Ishikawa (cell line): ENCODE measurements at regions not wholly inside any gene's neighbourhood (a gene's known extent, or its start where the extent isn't known, plus 50 kb on each side); places are given as distances from the start of the nearest gene placed in this dataset.

Experiments
- CEBPB ChIP-seq: IDR thresholded peaks from 2 replicates; pipeline ENCODE4 v1.6.1; 2012
- CREB1 ChIP-seq: IDR thresholded peaks from 2 replicates; pipeline ENCODE4 v1.6.1; 2012; ENCODE audit warnings: low read depth
- EP300 ChIP-seq: IDR thresholded peaks from 2 replicates; pipeline ENCODE4 v1.6.1; 2012; ENCODE audit warnings: borderline replicate concordance
- TF ChIP-seq, protein P1 (sequence below): IDR thresholded peaks from 2 replicates; pipeline ENCODE4 v1.6.1; 2012; ENCODE audit warnings: low read depth, mild to moderate bottlenecking

DNA sequence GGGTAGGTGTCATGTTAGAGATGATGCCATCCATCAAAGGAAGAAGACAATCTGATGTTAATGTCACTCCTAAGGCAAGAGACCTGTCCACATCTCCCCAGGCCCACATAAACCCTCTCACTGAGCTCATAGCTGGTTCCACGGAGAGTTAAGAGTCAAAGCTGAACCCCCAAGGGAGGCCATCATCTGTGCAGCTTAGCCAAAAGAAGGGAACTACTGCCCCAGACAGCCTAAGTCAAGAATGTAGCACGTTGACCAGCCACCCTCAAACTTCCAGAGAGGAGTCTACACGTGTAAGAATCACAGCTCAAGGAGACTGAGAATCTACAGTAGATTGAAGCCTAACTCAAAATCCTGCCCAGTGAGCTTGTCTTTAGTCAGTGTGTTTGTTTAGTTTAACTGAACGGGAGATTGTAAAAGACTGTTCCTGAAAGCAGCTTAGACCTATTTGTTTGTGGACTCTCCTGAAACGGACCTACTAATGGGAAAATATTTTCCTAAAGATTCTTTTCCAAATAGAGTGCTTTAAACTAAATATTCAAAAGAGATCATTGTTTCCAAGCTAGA is 192.7 kb upstream of the NFE2L3 start:
- TF ChIP-seq CEBPB = no peak
- no peak for TF ChIP-seq CREB1
- TF ChIP-seq, protein P1, sequence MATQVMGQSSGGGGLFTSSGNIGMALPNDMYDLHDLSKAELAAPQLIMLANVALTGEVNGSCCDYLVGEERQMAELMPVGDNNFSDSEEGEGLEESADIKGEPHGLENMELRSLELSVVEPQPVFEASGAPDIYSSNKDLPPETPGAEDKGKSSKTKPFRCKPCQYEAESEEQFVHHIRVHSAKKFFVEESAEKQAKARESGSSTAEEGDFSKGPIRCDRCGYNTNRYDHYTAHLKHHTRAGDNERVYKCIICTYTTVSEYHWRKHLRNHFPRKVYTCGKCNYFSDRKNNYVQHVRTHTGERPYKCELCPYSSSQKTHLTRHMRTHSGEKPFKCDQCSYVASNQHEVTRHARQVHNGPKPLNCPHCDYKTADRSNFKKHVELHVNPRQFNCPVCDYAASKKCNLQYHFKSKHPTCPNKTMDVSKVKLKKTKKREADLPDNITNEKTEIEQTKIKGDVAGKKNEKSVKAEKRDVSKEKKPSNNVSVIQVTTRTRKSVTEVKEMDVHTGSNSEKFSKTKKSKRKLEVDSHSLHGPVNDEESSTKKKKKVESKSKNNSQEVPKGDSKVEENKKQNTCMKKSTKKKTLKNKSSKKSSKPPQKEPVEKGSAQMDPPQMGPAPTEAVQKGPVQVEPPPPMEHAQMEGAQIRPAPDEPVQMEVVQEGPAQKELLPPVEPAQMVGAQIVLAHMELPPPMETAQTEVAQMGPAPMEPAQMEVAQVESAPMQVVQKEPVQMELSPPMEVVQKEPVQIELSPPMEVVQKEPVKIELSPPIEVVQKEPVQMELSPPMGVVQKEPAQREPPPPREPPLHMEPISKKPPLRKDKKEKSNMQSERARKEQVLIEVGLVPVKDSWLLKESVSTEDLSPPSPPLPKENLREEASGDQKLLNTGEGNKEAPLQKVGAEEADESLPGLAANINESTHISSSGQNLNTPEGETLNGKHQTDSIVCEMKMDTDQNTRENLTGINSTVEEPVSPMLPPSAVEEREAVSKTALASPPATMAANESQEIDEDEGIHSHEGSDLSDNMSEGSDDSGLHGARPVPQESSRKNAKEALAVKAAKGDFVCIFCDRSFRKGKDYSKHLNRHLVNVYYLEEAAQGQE = no peak
- TF ChIP-seq EP300 = no peak
